Smooth muscle cell (in vitro differentiated cells): ENCODE measurements at regions not wholly inside any gene's neighbourhood (a gene's known extent, or its start where the extent isn't known, plus 50 kb on each side); places are given as distances from the start of the nearest gene placed in this dataset.

Experiments
- DNase-seq: peaks from one replicate; lab custom pipeline; 2025; ENCODE audit not compliant: unreplicated experiment; lab: John Stamatoyannopoulos, UW
- H2AFZ ChIP-seq: fragments of 200-600 bp; sonication (generic); 2 replicates; pipeline ENCODE4 v1.6.0; 2016; ENCODE audit warnings: antibody characterized with exemption, low read depth, mild to moderate bottlenecking
- H3F3A ChIP-seq: fragments of 200-600 bp; sonication (generic); 2 replicates; pipeline ENCODE4 v1.6.0; 2017; ENCODE audit warnings: antibody characterized with exemption, low read depth
- H3K27ac ChIP-seq: fragments of 200-600 bp; sonication (generic); 2 replicates; pipeline ENCODE4 v1.5.1; 2016; ENCODE audit warnings: low read depth, mild to moderate bottlenecking
- H3K27me3 ChIP-seq: fragments of 200-600 bp; sonication (generic); 2 replicates; pipeline ENCODE4 v1.6.1; 2016; ENCODE audit warnings: low read depth, mild to moderate bottlenecking
- H3K36me3 ChIP-seq: fragments of 200-600 bp; sonication (generic); 2 replicates; pipeline ENCODE4 v1.5.1; 2016; ENCODE audit warnings: low read depth
- H3K4me1 ChIP-seq: fragments of 200-600 bp; sonication (generic); 2 replicates; pipeline ENCODE4 v1.5.1; 2016; ENCODE audit warnings: low read depth
- H3K4me2 ChIP-seq: fragments of 200-600 bp; sonication (generic); 2 replicates; pipeline ENCODE4 v1.6.0; 2016; ENCODE audit warnings: mild to moderate bottlenecking
- H3K4me3 ChIP-seq: fragments of 200-600 bp; sonication (generic); 2 replicates; pipeline ENCODE4 v1.5.1; 2016; ENCODE audit warnings: mild to moderate bottlenecking
- H3K79me2 ChIP-seq: fragments of 200-600 bp; sonication (generic); 2 replicates; pipeline ENCODE4 v1.6.0; 2016; ENCODE audit warnings: low read depth, mild to moderate bottlenecking
- H3K9ac ChIP-seq: fragments of 200-600 bp; sonication (generic); 2 replicates; pipeline ENCODE4 v1.6.0; 2016; ENCODE audit warnings: low read depth
- H3K9me3 ChIP-seq: fragments of 200-600 bp; sonication (generic); replicated peaks from 2 replicates; pipeline ENCODE4 v1.5.1; 2016; ENCODE audit warnings: low read depth
- H4K20me1 ChIP-seq: fragments of 200-600 bp; sonication (generic); 2 replicates; pipeline ENCODE4 v1.6.0; 2016; ENCODE audit warnings: low read depth
- CTCF ChIP-seq: fragments of 200-600 bp; sonication (generic); IDR thresholded peaks from 2 replicates; pipeline ENCODE4 v1.5.1; 2017; ENCODE audit warnings: borderline replicate concordance, mild to moderate bottlenecking, antibody characterized with exemption; ENCODE audit not compliant: insufficient read depth, poor library complexity, severe bottlenecking
- WGBS: methylation state at CpG from one replicate; pipeline ENCODE4 v1.1.7; 2016; ENCODE audit warnings: low lambda C conversion rate; 5-methylcytosine and 5-hydroxymethylcytosine counted together

GRCh38 chr2:120472891-120473309, 127.0 kb downstream of the INHBB start:
- no peak for DNase-seq
- no peak overlapping the region for H2AFZ ChIP-seq
- 90% methylated on average over 12 of the region's 12 CpGs for WGBS
- no peak overlapping the region for H3K27ac ChIP-seq
- no peak overlapping the region for H3K9ac ChIP-seq
- H3K9me3 ChIP-seq: no peaks in the 10 kb centered on the region
- no peaks in the 10 kb centered on the region for H4K20me1 ChIP-seq
- no peak for TF ChIP-seq CTCF
- H3F3A ChIP-seq: peaks cover 5% of the 10 kb centered on the region
- no peaks in the 10 kb centered on the region for H3K36me3 ChIP-seq
- no peaks in the 10 kb centered on the region for H3K79me2 ChIP-seq
- H3K4me1 ChIP-seq: no peaks in the 10 kb centered on the region
- H3K4me3 ChIP-seq: no peak overlapping the region
- no peak overlapping the region for H3K4me2 ChIP-seq
- H3K27me3 ChIP-seq: no peaks in the 10 kb centered on the region

GRCh38 chr2:120473522-120474271, 127.8 kb downstream of the INHBB start:
- no peak overlapping the region for H3K4me2 ChIP-seq
- H2AFZ ChIP-seq: no peak overlapping the region
- no peak overlapping the region for H3K9ac ChIP-seq
- no peaks in the 10 kb centered on the region for H3K79me2 ChIP-seq
- H3K4me1 ChIP-seq: no peaks in the 10 kb centered on the region
- peaks cover 5% of the 10 kb centered on the region for H3F3A ChIP-seq
- H3K9me3 ChIP-seq: no peaks in the 10 kb centered on the region
- H3K36me3 ChIP-seq: no peaks in the 10 kb centered on the region
- TF ChIP-seq CTCF: no peak
- H3K27me3 ChIP-seq: no peaks in the 10 kb centered on the region
- no peak overlapping the region for H3K27ac ChIP-seq
- no peak for DNase-seq
- 79% methylated on average over 16 of the region's 16 CpGs for WGBS
- H3K4me3 ChIP-seq: no peak overlapping the region
- no peaks in the 10 kb centered on the region for H4K20me1 ChIP-seq

GRCh38 chr2:120474486-120474885, 128.6 kb downstream of the INHBB start:
- Histone ChIP-seq H3K4me1 (no peaks in the 10 kb centered on the region), H3K36me3 (no peaks in the 10 kb centered on the region), H3K79me2 (no peaks in the 10 kb centered on the region), H3K9ac (no peak overlapping the region), H3K4me2 (no peak overlapping the region), H3F3A (peaks cover 5% of the 10 kb centered on the region), H3K9me3 (no peaks in the 10 kb centered on the region), H2AFZ (no peak overlapping the region), H4K20me1 (no peaks in the 10 kb centered on the region), H3K27me3 (no peaks in the 10 kb centered on the region), H3K4me3 (no peak overlapping the region), H3K27ac (no peak overlapping the region)
- TF ChIP-seq CTCF: no peak
- 95% methylated on average over 8 of the region's 8 CpGs for WGBS
- DNase-seq: no peak

DNA sequence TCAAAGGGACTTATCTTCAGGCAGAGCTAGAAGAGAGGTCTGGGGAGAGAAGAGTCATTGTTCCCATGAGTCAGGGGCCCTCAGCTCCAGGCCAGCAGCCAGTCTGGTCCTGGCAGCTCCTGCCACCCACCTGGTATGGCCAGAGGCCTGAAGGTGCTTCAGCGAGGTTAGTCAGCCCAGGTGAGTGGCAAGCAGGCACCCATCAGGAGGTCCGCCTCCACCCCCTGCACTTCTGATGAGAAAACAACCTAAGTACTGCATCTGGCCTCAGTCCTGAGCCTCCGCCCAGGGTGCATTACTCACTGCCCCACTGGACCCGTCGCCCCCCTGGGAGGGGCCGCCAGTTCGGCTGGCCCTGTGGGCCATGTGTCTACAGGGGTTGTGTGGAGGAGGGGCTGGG, 130.2 kb downstream of the INHBB start:
- 88% methylated on average over 7 of the region's 7 CpGs for WGBS
- Histone ChIP-seq H3K79me2 (no peaks in the 10 kb centered on the region), H2AFZ (no peak overlapping the region), H3K27me3 (no peaks in the 10 kb centered on the region), H3K4me2 (no peak overlapping the region), H4K20me1 (no peaks in the 10 kb centered on the region), H3K36me3 (no peaks in the 10 kb centered on the region), H3K4me1 (no peaks in the 10 kb centered on the region), H3F3A (no peaks in the 10 kb centered on the region), H3K9me3 (no peaks in the 10 kb centered on the region), H3K27ac (no peak overlapping the region), H3K4me3 (no peak overlapping the region), H3K9ac (no peak overlapping the region)
- TF ChIP-seq CTCF: no peak
- no peak for DNase-seq
